Loucy (cell line): ENCODE measurements at regions not wholly inside any gene's neighbourhood (a gene's known extent, or its start where the extent isn't known, plus 50 kb on each side); places are given as distances from the start of the nearest gene placed in this dataset.

Experiments used
- EZH2phosphoT487 ChIP-seq: fragments of 200-600 bp; IDR thresholded peaks from 2 replicates; pipeline ENCODE4 v1.6.1; 2018; ENCODE audit warnings: antibody characterized with exemption, mild to moderate bottlenecking, moderate library complexity, borderline replicate concordance
- TF ChIP-seq, protein P1 (sequence below): fragments of 200-600 bp; sonication (generic); conservative IDR thresholded peaks from 2 replicates; pipeline ENCODE4 v1.5.1; 2014; ENCODE audit warnings: mild to moderate bottlenecking, antibody characterized with exemption, low read length

DNA sequence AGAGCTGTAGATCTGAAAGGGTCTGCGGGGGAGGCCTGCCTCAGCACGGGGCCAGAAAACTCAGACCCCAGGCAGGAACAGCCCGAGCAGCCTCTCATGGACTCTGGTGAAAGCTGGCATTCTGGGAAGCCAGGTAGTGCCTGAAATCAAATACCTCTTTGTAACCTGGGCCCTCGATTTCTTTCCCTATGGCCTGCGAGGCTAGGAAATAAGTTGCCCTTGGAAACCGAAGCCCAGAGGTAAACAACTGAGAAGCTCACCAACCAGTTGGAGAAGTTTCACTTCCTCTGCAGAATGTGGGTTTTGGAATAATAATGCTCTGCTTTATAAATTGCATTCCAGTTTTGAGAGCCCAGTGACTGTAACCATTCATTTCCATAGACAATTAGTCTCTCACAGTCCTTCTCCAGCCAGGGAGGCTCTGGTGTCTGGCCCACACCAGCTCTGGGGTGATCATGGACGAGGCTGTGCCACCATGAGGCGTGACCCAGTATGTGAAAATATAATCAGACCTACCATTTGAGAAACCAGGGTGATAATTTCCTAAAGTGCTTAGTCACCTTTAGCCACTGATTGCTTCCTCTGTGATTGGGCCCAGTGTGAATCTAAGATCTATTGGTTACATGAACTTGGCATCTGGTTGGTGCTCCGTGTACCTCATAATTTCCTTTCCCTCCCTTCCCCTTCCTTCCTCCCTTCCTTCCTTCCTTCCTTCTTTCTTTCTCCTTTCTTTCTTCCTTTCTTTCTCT is 133.1 kb upstream of the PELI1 start:
- TF ChIP-seq, protein P1, sequence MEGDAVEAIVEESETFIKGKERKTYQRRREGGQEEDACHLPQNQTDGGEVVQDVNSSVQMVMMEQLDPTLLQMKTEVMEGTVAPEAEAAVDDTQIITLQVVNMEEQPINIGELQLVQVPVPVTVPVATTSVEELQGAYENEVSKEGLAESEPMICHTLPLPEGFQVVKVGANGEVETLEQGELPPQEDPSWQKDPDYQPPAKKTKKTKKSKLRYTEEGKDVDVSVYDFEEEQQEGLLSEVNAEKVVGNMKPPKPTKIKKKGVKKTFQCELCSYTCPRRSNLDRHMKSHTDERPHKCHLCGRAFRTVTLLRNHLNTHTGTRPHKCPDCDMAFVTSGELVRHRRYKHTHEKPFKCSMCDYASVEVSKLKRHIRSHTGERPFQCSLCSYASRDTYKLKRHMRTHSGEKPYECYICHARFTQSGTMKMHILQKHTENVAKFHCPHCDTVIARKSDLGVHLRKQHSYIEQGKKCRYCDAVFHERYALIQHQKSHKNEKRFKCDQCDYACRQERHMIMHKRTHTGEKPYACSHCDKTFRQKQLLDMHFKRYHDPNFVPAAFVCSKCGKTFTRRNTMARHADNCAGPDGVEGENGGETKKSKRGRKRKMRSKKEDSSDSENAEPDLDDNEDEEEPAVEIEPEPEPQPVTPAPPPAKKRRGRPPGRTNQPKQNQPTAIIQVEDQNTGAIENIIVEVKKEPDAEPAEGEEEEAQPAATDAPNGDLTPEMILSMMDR, result no peak
- no peak for TF ChIP-seq EZH2phosphoT487
